ENCODE measurements at regions not wholly inside any gene's neighbourhood (a gene's known extent, or its start where the extent isn't known, plus 50 kb on each side); places are given as distances from the start of the nearest gene placed in this dataset.

DNA sequence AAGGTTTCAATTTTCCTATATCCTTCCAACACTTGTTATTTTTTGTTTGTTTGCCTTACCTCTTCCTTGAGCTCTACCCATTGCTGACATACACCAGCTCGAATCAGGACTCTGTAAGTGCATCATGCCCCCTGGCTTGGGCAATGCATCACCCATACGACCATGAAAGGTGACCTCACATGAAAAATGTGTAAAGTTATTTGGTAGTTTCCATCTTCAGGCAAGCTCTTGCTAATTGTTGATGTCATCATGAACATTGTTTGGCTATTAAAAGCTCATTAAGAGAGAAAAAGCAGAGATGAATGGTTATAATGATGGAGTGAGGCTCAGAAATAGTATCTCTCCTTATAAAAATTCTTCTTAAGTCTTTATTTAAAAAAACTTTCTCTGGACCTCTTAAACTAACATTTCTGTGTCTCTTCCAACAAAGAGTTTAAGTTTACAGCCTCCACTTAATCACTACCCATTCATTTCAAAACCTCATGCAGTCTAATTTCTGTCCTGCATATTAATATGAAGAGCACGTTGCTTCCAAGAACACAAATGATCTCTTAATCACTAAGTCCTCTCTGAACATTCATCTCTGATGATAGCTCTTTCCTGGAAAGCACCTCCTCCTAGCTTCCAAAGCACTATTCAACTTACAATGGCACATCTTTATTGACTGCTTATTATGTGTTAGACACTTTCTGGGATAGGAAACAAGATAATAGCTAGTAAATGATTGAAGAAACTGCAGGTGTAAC lies 236.3 kb downstream of the NFKBIZ start:
- DNase-seq (ENCODE audit: low read depth) = no peak
- TF ChIP-seq, protein P1, sequence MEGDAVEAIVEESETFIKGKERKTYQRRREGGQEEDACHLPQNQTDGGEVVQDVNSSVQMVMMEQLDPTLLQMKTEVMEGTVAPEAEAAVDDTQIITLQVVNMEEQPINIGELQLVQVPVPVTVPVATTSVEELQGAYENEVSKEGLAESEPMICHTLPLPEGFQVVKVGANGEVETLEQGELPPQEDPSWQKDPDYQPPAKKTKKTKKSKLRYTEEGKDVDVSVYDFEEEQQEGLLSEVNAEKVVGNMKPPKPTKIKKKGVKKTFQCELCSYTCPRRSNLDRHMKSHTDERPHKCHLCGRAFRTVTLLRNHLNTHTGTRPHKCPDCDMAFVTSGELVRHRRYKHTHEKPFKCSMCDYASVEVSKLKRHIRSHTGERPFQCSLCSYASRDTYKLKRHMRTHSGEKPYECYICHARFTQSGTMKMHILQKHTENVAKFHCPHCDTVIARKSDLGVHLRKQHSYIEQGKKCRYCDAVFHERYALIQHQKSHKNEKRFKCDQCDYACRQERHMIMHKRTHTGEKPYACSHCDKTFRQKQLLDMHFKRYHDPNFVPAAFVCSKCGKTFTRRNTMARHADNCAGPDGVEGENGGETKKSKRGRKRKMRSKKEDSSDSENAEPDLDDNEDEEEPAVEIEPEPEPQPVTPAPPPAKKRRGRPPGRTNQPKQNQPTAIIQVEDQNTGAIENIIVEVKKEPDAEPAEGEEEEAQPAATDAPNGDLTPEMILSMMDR (conservative IDR thresholded peaks at IDR 0.05; ENCODE audit: low read depth, low read length) = no peak

DNA sequence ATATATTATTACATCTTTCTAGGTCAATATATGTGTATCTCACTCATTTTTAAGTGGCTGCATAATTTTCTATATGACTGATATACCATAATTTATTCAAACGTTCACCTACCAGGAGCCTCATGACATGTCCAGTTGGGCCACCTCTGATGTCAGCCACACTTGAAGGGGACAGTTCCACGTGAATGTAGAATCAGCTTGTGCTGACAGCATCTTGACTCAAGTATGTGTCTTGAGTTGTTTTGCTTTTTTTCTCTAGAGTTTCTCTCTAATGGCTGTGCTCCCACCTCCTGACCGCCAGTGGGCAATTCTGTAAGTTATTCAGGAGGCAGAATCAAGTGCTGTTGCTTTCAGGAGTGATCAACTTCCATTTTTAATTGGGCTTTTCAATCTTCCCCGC lies 237.9 kb downstream of the NFKBIZ start:
- TF ChIP-seq, protein P1 (conservative IDR thresholded peaks at IDR 0.05; ENCODE audit: low read depth, low read length) = no peak
- no peak for DNase-seq (ENCODE audit: low read depth)
- H3K4me3 ChIP-seq (ENCODE audit: low read depth, low read length) = no peak overlapping the region

More for the DNA sequence above, 236.3 kb downstream of the NFKBIZ start:
- no peak overlapping the region for H3K4me3 ChIP-seq (ENCODE audit: low read depth, low read length)

DNA sequence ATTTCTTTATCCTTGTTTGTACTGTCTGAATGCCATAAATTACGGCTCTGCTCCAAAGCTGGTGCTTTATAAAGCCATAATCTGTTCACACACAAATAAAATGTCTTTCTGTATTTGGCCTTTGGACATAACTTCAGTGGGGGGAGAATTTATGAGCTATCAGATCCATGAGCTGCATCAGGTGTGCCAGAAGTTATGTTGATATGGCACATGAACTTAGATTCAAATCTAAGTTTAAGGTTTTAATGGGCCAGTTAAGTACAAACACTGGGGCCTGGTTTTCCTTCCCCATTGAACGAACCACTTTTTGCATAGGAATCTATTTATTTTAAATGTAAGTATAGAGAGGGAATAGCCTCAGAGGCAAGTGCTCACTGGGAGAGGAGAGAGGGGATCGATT lies 239.9 kb downstream of the NFKBIZ start:
- TF ChIP-seq, protein P1 (conservative IDR thresholded peaks at IDR 0.05; ENCODE audit: low read depth, low read length) = no peak
- H3K4me3 ChIP-seq (ENCODE audit: low read depth, low read length) = no peak overlapping the region

DNA sequence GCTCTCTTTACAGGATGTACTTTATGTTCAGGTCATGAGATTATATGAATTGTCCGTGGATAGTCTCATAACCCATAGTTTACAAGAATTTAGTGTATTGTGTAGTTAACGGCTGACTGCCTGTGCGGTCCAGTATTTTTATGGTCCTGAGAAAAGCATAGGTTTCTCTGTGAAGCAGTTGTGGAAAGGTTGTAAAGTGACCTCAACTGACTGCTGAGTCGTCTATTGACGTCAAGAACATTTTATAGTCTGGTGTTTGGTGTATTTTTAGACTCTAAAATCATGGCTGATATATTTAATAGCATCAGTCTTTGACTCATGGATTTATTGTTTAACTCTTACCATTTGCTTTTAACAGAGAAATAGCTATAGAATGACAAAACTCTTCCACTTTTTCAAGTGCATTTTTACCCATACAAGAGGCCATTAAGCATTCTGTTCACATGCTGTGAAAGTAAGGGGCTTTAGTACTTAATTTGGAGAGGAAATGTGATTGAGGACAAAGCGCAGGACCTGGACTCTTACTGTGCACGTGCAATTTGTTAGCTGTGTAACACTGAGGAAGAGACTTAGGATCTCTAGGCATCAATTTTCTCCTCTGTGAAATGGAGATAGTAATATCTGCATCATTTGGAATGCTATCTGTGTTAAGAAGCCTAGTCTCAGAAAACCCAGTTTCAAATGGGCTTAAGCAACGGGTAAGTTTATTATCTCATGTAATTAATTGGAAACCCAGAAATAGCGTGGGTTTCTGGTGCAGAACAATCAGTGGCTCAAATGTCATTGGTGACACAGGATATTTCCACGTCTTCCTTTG lies 240.8 kb downstream of the NFKBIZ start:
- TF ChIP-seq, protein P1 (conservative IDR thresholded peaks at IDR 0.05; ENCODE audit: low read depth, low read length) = no peak
- peak; percentile 89 for DNase-seq (ENCODE audit: low read depth)
- no peak overlapping the region for H3K4me3 ChIP-seq (ENCODE audit: low read depth, low read length)

More for the DNA sequence above, 239.9 kb downstream of the NFKBIZ start:
- no peak for DNase-seq (ENCODE audit: low read depth)

DNA sequence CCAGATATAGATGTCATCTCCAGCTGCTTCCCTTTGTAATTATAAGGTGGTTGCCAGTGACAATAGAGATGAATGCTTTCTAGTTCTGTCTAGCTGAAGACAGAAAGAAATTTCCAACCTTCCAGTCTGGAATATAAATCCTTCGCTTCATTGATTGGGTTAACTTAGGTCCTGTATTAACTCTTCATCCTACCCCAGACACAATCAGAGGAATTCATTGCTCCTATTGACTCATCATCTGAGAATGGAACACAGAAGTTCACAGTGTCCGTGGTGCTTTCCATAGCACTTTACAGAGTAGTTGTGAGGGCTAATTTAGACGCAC lies 241.4 kb downstream of the NFKBIZ start:
- TF ChIP-seq, protein P1 (conservative IDR thresholded peaks at IDR 0.05; ENCODE audit: low read depth, low read length) = no peak
- H3K4me3 ChIP-seq (ENCODE audit: low read depth, low read length) = no peak overlapping the region
- peak; percentile 100 for DNase-seq (ENCODE audit: low read depth)

DNA sequence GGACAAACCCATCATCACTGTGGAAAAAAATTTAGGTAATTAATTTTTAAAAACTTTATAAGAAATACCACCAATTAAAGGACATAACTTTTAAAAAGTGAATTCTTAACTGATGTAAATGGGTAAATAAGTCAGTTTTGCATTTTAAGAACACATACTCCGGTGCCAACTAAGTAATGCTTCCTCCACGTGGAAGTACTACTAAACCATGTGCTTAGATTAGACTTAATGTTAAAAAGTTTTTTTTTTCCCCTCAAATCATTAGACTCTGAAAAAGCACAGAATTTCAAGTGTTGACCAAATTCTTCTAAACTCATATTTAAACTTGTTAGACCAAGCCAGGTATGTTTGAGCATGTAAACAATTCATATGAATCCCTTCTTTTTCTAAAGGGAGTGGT lies 242.0 kb downstream of the NFKBIZ start:
- TF ChIP-seq, protein P1 (conservative IDR thresholded peaks at IDR 0.05; ENCODE audit: low read depth, low read length) = no peak
- H3K4me3 ChIP-seq (ENCODE audit: low read depth, low read length) = no peak overlapping the region
- no peak for DNase-seq (ENCODE audit: low read depth)
